Nephron (organoid): ENCODE measurements at regions not wholly inside any gene's neighbourhood (a gene's known extent, or its start where the extent isn't known, plus 50 kb on each side); places are given as distances from the start of the nearest gene placed in this dataset.

Source experiments
- H3K27ac Mint-ChIP-seq, 3 experiments: 2 replicates each; pipeline ENCODE4 v1.8.0; 2020; ENCODE audit warnings: mixed read lengths in 3 of 3, mild to moderate bottlenecking in 2 of 3, moderate library complexity in 1 of 3
- H3K27me3 Mint-ChIP-seq: 2 replicates; pipeline ENCODE4 v1.8.0; 2021; ENCODE audit warnings: low read depth, mild to moderate bottlenecking, moderate library complexity, mixed read lengths
- H3K36me3 Mint-ChIP-seq: 2 replicates; pipeline ENCODE4 v1.8.0; 2020; ENCODE audit warnings: low read depth, mixed read lengths
- H3K4me1 Mint-ChIP-seq: 2 replicates; pipeline ENCODE4 v1.8.0; 2020; ENCODE audit warnings: mixed read lengths
- H3K4me3 Mint-ChIP-seq, 3 experiments: 2 replicates each; pipeline ENCODE4 v1.8.0; 2020; ENCODE audit warnings: mild to moderate bottlenecking in 3 of 3, mixed read lengths in 3 of 3, moderate library complexity in 2 of 3
- H3K9me3 Mint-ChIP-seq: 2 replicates; pipeline ENCODE4 v1.8.0; 2020; ENCODE audit warnings: mixed read lengths
- CTCF ChIP-seq, 3 experiments: fragments of 200-600 bp; sonication (generic); IDR thresholded peaks; one replicate each; pipeline ENCODE4 v1.5.0; 2021; ENCODE audit warnings: antibody characterized with exemption in 3 of 3; ENCODE audit not compliant: unreplicated experiment in 3 of 3

GRCh38 chr14:87205811-87206210 lies 787.2 kb downstream of the GALC start:
- no peak for TF ChIP-seq CTCF (IDR thresholded peaks at IDR 0.05; ENCODE audit: unreplicated experiment in 3 of 3)
- Mint-ChIP-seq H3K27ac (no peak overlapping the region), H3K27me3 (no peaks in the 10 kb centered on the region), H3K4me1 (no peaks in the 10 kb centered on the region), H3K9me3 (no peaks in the 10 kb centered on the region), H3K4me3 (no peak overlapping the region), H3K36me3 (no peaks in the 10 kb centered on the region)

GRCh38 chr14:87203346-87203745 lies 789.6 kb downstream of the GALC start:
- H3K27me3 Mint-ChIP-seq = no peaks in the 10 kb centered on the region
- peak overlapping the region in 1 of 3 experiments; percentile 12 for H3K27ac Mint-ChIP-seq
- H3K4me1 Mint-ChIP-seq = no peaks in the 10 kb centered on the region
- H3K9me3 Mint-ChIP-seq = no peaks in the 10 kb centered on the region
- H3K36me3 Mint-ChIP-seq = no peaks in the 10 kb centered on the region
- H3K4me3 Mint-ChIP-seq = no peak overlapping the region
- TF ChIP-seq CTCF (IDR thresholded peaks at IDR 0.05; ENCODE audit: unreplicated experiment in 3 of 3) = no peak

- H3K4me1 Mint-ChIP-seq = no peaks in the 10 kb centered on the region
- TF ChIP-seq CTCF (IDR thresholded peaks at IDR 0.05; ENCODE audit: unreplicated experiment in 3 of 3) = no peak
- no peak overlapping the region for H3K27ac Mint-ChIP-seq
- H3K4me3 Mint-ChIP-seq = no peak overlapping the region
- no peaks in the 10 kb centered on the region for H3K36me3 Mint-ChIP-seq
- H3K27me3 Mint-ChIP-seq = no peaks in the 10 kb centered on the region
- peaks cover 5% of the 10 kb centered on the region for H3K9me3 Mint-ChIP-seq
Observed at GRCh38 chr14:87199381-87199780, 793.6 kb downstream of the GALC start.

- H3K36me3 Mint-ChIP-seq = no peaks in the 10 kb centered on the region
- no peak for TF ChIP-seq CTCF (IDR thresholded peaks at IDR 0.05; ENCODE audit: unreplicated experiment in 3 of 3)
- no peaks in the 10 kb centered on the region for H3K27me3 Mint-ChIP-seq
- H3K9me3 Mint-ChIP-seq = peaks cover 5% of the 10 kb centered on the region
- no peak overlapping the region for H3K4me3 Mint-ChIP-seq
- no peaks in the 10 kb centered on the region for H3K4me1 Mint-ChIP-seq
- H3K27ac Mint-ChIP-seq = no peak overlapping the region
Observed at GRCh38 chr14:87196436-87196835, 796.5 kb downstream of the GALC start.

GRCh38 chr14:87187786-87188185 lies 805.2 kb downstream of the GALC start:
- Mint-ChIP-seq H3K4me1 (peaks cover 17% of the 10 kb centered on the region), H3K4me3 (no peak overlapping the region), H3K27ac (no peak overlapping the region), H3K9me3 (no peaks in the 10 kb centered on the region), H3K36me3 (no peaks in the 10 kb centered on the region), H3K27me3 (no peaks in the 10 kb centered on the region)
- TF ChIP-seq CTCF (IDR thresholded peaks at IDR 0.05; ENCODE audit: unreplicated experiment in 3 of 3) = no peak

GRCh38 chr14:87186737-87187136 lies 806.2 kb downstream of the GALC start:
- H3K4me3 Mint-ChIP-seq = no peak overlapping the region
- no peaks in the 10 kb centered on the region for H3K27me3 Mint-ChIP-seq
- peaks cover 17% of the 10 kb centered on the region for H3K4me1 Mint-ChIP-seq
- no peak for TF ChIP-seq CTCF (IDR thresholded peaks at IDR 0.05; ENCODE audit: unreplicated experiment in 3 of 3)
- H3K27ac Mint-ChIP-seq = peak overlapping the region in 2 of 3 experiments; percentile 1 to 71
- H3K9me3 Mint-ChIP-seq = no peaks in the 10 kb centered on the region
- H3K36me3 Mint-ChIP-seq = no peaks in the 10 kb centered on the region
